ENCODE measurements at regions not wholly inside any gene's neighbourhood (a gene's known extent, or its start where the extent isn't known, plus 50 kb on each side); places are given as distances from the start of the nearest gene placed in this dataset.
"Not testable (repeated sequence)": the region's sequence is repeated elsewhere in the genome, so short reads cannot be mapped to it uniquely, and the experiment has no call there.

DNA sequence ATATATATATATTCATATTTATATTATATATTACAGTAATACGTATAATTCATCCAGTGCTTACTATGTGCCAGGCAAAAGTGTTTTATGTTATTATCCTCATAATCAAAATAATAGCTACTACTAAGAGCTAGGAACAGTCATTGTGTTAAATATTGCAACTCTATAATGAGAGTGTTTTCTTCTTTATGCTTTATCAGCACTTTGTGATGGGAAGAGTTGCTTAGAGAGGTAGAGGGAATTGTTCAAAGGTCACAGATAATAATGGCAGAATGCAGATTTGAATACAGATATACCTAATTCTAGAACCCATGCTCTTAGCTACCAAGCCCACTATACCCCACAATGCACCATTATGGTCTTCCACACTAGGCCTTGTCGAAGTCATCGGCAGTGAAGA lies 318.8 kb upstream of the PPARGC1A start:
- no peak for DNase-seq (ENCODE audit: low read depth, low spot score)
- TF ChIP-seq, protein P1, sequence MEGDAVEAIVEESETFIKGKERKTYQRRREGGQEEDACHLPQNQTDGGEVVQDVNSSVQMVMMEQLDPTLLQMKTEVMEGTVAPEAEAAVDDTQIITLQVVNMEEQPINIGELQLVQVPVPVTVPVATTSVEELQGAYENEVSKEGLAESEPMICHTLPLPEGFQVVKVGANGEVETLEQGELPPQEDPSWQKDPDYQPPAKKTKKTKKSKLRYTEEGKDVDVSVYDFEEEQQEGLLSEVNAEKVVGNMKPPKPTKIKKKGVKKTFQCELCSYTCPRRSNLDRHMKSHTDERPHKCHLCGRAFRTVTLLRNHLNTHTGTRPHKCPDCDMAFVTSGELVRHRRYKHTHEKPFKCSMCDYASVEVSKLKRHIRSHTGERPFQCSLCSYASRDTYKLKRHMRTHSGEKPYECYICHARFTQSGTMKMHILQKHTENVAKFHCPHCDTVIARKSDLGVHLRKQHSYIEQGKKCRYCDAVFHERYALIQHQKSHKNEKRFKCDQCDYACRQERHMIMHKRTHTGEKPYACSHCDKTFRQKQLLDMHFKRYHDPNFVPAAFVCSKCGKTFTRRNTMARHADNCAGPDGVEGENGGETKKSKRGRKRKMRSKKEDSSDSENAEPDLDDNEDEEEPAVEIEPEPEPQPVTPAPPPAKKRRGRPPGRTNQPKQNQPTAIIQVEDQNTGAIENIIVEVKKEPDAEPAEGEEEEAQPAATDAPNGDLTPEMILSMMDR (conservative IDR thresholded peaks at IDR 0.05) = no peak
- H3K27ac Mint-ChIP-seq (ENCODE audit: unreplicated experiment) = no peak overlapping the region
- H3K36me3 Mint-ChIP-seq (ENCODE audit: low read depth) = no peaks in the 10 kb centered on the region
- H3K9me3 Mint-ChIP-seq = no peaks in the 10 kb centered on the region
- no peaks in the 10 kb centered on the region for H3K27me3 Mint-ChIP-seq (ENCODE audit: low read depth)
- H3K4me1 Mint-ChIP-seq = no peaks in the 10 kb centered on the region
- no peak overlapping the region for H3K4me3 Mint-ChIP-seq

DNA sequence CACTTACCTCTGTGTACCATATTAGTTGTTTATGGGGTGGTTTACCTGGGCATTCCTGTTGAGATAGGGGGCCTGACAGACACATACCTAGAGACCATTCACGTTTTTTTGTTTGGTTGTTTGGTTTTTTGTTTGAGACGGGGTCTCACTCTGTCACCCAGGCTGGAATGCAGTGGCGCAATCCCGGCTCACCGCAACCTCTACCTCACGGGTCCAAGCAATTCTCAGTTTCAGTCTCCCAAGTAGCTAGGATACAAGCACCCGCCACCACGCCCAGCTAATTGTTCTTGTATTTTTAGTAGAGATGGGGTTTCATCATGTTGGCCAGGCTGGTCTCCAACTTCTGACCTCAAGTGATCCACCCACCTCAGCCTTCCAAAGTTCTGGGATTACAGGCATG lies 314.9 kb upstream of the PPARGC1A start:
- not testable (repeated sequence) for H3K36me3 Mint-ChIP-seq (ENCODE audit: low read depth); H3K4me1 Mint-ChIP-seq; H3K9me3 Mint-ChIP-seq; H3K4me3 Mint-ChIP-seq; H3K27me3 Mint-ChIP-seq (ENCODE audit: low read depth); H3K27ac Mint-ChIP-seq (ENCODE audit: unreplicated experiment); DNase-seq (ENCODE audit: low read depth, low spot score)

DNA sequence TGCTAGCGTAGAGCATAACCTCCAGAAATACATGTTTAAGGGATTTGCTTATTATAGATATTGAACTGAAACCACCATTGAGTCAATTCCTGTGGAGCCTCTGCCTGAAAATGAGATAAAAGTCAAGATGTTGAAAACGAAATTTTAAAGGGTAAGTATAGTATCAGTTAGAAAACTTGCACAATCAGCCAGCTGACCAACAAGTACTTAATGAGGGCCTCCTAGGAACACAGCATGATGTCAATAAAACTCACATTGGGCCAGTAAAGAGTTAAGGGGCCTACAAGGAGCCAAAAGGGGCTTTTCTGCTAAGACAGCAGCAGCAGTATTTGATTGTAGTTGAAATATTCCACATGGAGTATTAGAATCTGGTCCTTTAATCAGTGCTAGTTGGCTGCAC lies 314.1 kb upstream of the PPARGC1A start:
- H3K9me3 Mint-ChIP-seq = no peaks in the 10 kb centered on the region
- no peaks in the 10 kb centered on the region for H3K27me3 Mint-ChIP-seq (ENCODE audit: low read depth)
- H3K4me1 Mint-ChIP-seq = no peaks in the 10 kb centered on the region
- H3K4me3 Mint-ChIP-seq = no peak overlapping the region
- DNase-seq (ENCODE audit: low read depth, low spot score) = no peak
- no peaks in the 10 kb centered on the region for H3K36me3 Mint-ChIP-seq (ENCODE audit: low read depth)
- H3K27ac Mint-ChIP-seq (ENCODE audit: unreplicated experiment) = no peak overlapping the region
- TF ChIP-seq, protein P1 (conservative IDR thresholded peaks at IDR 0.05) = no peak

DNA sequence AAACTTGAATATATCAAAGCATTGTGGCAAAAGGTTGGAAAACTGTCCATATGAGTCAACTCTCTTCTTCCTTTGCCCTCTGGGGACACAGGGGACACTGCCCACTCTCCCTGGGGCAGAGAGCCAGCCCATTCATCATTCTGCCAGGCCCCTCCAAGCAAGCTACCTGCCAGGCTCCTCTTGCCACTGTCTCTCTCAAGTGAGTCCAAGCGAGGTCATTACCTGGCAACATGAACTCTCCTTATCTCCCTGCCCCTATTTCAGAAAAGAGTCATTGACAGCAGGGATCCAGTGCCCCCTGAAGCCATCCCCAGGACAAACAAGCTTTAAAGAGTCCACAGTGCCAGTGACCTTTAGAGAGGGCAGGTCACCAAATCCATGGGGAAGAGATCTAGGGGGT lies 312.7 kb upstream of the PPARGC1A start:
- no peaks in the 10 kb centered on the region for H3K4me1 Mint-ChIP-seq
- DNase-seq (ENCODE audit: low read depth, low spot score) = no peak
- H3K4me3 Mint-ChIP-seq = no peak overlapping the region
- TF ChIP-seq, protein P1 (conservative IDR thresholded peaks at IDR 0.05) = no peak
- no peaks in the 10 kb centered on the region for H3K27me3 Mint-ChIP-seq (ENCODE audit: low read depth)
- H3K36me3 Mint-ChIP-seq (ENCODE audit: low read depth) = no peaks in the 10 kb centered on the region
- H3K27ac Mint-ChIP-seq (ENCODE audit: unreplicated experiment) = no peak overlapping the region
- H3K9me3 Mint-ChIP-seq = no peaks in the 10 kb centered on the region

DNA sequence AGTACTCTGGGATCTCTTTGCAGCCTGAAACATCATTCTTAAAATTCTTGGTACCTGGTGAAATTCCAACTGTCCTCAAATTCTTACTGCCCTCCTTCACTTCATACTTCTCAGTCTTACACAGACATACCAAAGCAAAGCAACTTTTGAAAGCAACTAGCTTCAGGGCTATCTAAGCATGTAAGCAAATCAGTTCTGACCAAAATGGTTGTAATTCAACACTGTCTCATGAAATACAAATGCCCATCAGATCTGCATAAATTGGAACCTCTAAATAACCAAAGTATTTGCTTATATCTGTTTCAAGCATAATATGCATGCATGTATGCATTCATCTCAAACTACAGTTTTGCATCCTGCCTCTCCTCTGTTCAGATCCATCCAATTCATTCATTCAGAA lies 308.1 kb upstream of the PPARGC1A start:
- H3K27me3 Mint-ChIP-seq (ENCODE audit: low read depth) = no peaks in the 10 kb centered on the region
- TF ChIP-seq, protein P1 (conservative IDR thresholded peaks at IDR 0.05) = no peak
- H3K4me1 Mint-ChIP-seq = no peaks in the 10 kb centered on the region
- H3K36me3 Mint-ChIP-seq (ENCODE audit: low read depth) = no peaks in the 10 kb centered on the region
- no peak for DNase-seq (ENCODE audit: low read depth, low spot score)
- H3K9me3 Mint-ChIP-seq = no peaks in the 10 kb centered on the region
- no peak overlapping the region for H3K4me3 Mint-ChIP-seq
- no peak overlapping the region for H3K27ac Mint-ChIP-seq (ENCODE audit: unreplicated experiment)

DNA sequence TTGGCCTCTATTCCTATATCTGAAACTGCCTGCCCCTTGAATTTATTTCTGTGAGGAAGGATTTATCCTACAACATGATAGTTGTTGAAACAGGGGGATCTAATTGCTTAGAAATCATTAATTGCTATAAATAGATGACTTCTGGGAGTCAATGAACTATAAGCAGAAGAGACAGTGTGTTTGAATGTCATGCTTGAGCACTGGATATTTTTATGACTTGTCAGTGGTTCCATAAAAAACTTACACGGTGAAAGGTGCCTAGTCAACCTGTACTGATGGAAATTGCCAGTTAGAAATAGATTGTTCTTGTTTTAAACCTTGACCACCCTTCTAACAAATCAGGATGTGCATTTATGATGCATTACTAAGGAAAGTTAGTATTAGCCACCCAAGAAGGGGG lies 306.9 kb upstream of the PPARGC1A start:
- TF ChIP-seq, protein P1 (conservative IDR thresholded peaks at IDR 0.05) = no peak
- Mint-ChIP-seq H3K4me3 (no peak overlapping the region), H3K27me3 (ENCODE audit: low read depth) (no peaks in the 10 kb centered on the region), H3K4me1 (no peaks in the 10 kb centered on the region), H3K27ac (ENCODE audit: unreplicated experiment) (no peak overlapping the region), H3K36me3 (ENCODE audit: low read depth) (no peaks in the 10 kb centered on the region), H3K9me3 (no peaks in the 10 kb centered on the region)
- no peak for DNase-seq (ENCODE audit: low read depth, low spot score)
